ENCODE measurements at regions not wholly inside any gene's neighbourhood (a gene's known extent, or its start where the extent isn't known, plus 50 kb on each side); places are given as distances from the start of the nearest gene placed in this dataset.

DNA sequence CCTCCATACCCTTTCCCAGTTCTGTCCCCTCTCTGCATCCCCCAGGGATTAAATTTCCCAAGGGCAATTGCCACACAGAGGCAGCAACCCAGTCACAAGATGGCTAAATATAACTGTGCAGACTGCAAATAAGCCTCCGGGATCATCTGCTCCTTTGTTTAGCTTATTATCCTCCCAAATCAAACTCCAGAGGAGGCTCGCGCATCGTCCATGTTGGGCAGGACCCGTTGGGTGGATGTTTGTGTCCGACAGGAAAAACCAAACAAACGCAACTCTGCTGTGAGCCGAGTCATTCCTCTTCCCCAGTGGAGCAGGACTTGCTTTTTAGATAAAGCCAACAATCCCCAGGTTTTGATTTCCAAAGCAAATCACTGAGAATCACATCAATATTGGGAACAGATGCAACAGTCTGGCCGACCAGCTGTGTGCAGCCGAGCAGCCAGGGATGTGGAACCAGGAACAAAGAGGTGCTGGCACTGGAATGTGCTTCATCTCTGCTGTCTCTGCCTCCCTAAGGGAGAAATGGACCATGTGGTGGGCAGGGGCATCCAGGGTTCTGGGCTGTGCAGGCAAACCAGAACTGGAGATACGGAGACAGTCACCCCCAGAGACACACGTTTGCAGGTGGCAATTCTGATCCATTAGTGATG lies 89.8 kb downstream of the PTTG1 start:
- DNase-seq (ENCODE audit: low read depth), result no peak

All from activated T-helper 1 cell treated with Interleukin-2 at 50 U/mL for 16 hours (primary cell).